NCI-H69 (cell line): ENCODE measurements at regions not wholly inside any gene's neighbourhood (a gene's known extent, or its start where the extent isn't known, plus 50 kb on each side); places are given as distances from the start of the nearest gene placed in this dataset.
A peak's percentile ranks its signal among the peaks of the same experiment; 100 is the strongest.
"Not testable (repeated sequence)": the region's sequence is repeated elsewhere in the genome, so short reads cannot be mapped to it uniquely, and the experiment has no call there.

Experiments used
- DNase-seq: peaks from one replicate; lab custom pipeline; 2025; lab: John Stamatoyannopoulos, UW

DNA sequence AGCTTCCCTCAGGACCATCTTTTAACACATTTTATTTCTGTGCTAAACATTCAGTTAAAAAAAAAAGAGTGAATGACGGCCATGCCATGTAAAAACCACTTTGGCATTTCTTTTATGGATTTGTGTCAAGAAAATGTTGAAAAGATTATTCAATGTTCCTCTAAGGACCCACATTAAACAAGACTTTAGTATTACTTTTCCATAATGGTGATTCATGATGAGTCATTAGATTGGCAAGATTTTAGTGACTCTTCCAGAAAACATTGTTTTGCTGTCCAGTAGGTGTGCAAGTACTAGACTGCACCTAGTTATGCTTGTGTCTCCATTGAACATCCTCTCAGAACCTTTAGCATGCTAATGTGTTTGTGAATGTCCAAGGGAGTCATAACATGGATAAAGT is 748.6 kb downstream of the STPG2 start:
- no peak for DNase-seq

DNA sequence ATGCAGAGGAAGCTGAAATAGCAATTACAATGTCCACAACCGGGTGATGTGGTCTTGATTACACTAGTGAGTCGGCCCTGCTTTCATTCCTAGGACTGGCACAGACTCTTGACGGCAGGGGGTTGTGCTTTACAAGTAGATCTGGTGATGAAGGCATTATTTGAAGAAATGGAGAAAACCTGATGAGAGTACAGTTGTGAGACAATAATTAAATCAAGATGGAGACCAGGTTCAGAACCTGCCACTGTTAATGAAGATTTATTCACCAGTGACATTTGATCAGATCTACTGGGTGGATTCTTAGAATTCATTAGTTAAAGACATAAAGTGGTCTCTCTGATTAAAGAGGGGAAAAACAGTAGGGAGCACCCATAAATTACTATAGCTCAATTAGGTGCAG is 747.2 kb downstream of the STPG2 start:
- peak; percentile 79 for DNase-seq

DNA sequence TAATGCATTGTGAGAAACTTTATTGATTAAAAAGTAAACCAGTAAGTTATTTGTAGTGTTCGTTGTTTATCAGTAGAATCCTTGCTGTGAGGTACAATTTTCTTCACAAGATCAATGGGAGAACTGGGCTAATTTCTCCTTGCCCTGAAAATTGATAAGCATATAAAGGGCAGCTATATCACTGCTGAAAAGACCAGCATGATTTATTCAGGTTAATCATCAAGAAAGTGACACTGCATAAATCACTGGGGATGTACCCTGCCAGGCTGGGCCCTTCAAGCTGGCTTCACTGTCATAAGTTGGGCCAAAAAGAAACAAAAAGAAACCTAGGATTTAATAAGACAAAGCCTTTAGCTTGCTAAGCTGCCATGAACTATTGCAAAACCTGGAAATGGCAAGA is 746.7 kb downstream of the STPG2 start:
- DNase-seq: peak; percentile 32

GRCh38 chr4:97404876-97405523 is 738.3 kb downstream of the STPG2 start:
- no peak for DNase-seq

DNA sequence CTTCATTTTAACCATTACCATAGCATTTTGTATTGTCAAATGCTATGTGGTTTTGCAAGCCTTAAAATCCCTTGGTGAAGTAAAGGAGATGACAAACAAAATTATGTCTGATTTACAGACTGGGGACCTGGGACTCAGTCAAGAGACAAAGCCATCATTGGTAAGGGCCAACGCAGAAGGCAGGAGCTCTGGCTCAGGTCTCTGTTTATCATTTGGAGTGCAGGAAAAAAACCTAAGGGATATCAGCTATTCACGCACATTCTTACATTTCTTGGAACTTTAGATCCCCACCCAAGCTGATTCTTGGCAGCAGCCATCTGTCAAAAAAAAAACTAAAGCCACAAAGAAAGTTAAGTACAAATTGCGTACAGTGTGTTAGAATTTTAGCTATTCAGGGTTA is 731.9 kb downstream of the STPG2 start:
- DNase-seq: no peak

DNA sequence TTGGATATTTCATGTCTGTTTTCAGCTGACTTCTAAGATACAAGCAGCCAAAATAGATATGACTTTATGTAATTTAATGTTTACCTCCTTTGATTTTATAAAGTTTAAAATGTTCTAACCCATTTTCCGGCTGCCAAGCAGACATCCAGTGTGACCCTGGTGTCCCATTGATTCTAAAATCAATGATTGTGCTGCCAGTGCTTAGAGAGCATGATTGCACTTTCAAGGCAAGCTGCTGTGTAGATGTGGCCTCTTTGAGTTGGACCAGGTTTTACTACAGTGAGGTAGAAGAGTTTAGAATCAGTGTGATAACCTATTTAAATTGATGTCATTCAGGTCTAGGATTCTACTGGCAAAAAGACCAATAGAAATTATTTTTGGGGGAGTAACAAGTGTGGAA is 730.9 kb downstream of the STPG2 start:
- DNase-seq: no peak

- no peak for DNase-seq
Observed at GRCh38 chr4:97414161-97414560, 729.1 kb downstream of the STPG2 start.

DNA sequence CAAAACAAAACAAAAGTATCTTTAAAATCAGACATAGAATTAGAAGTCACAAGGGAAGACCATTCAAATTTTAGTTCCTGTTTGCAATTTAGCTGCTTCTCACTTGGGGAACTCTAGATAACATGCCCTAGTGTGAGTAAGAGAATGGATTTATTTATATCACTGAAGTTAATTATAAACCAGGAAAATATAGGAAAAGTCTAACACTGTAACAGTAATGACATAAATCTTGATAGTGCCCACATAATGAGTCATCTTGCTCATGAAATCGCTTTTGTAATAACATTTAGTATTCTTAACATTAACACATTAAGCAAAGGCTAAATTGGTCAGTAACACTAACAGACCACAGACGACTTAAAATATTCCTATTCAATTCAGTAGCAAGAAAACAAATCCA is 710.7 kb downstream of the STPG2 start:
- DNase-seq: no peak

DNA sequence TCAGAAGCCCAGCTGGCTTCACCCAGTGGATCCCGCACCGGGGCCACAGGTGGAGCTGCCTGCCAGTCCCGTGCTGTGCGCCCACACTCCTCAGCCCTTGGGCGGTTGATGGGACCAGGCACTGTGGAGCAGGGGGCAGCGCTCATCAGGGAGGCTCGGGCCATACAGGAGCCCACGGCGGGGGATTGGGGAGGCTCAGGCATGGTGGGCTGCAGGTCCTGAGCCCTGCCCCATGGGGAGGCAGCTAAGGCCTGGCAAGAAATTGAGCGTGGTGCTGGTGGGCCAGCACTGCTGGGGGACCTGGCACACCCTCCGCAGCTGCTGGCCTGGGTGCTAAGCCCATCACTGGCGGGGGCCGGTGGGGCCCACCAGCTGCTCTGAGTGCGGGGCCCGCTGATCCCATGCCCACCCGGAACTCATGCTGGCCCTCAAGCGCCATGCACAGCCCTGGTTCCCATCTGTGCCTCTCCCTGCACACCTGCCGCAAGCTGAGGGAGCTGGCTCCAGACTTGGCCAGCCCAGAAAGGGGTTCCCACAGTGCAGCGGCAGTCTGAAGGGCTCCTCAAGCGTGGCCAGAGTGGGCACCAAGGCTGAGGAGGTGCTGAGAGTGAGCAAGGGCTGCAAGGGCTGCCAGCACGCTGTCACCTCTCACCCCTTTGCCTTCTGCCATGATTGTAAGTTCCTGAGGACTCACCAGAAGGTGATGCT is 705.1 kb downstream of the STPG2 start:
- DNase-seq: not testable (repeated sequence)

DNA sequence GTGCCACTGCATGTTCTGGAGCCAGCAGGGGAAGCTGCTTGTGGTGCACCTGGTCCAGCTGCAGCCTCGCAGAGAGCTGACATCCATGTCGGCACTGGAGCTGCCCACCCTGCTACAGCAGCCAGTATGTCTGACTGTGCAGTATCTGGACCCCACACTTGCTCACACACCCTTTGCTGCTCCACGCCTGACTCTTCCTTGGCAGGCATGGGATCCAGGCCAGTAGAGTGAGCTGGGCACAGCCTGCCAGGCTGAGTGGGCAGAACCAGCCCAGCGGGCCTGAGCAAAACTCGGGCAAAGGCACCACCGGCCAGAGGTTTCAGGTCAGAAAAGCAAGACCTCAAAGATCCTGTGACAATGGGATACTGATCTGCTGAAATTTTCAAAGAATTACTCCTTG is 690.1 kb downstream of the STPG2 start:
- DNase-seq: no peak

DNA sequence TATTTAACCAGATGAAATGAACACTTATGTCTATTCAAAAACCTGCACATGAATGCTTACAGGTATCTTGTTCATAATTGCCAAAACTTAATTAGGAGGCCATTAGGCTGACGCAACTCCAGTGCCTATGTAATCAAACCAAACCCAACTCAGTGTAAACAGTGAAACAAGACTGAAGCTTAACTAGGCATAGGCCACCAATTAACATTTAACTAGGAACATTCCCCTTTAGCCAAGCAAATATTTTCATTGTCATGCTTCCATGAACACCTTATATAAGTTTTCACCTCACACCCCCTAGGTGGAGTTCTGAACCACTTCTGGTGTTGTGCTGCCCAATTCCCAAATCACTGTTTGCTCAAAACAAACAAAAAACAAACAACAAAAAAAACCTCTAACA is 686.0 kb downstream of the STPG2 start:
- peak; percentile 79 for DNase-seq

DNA sequence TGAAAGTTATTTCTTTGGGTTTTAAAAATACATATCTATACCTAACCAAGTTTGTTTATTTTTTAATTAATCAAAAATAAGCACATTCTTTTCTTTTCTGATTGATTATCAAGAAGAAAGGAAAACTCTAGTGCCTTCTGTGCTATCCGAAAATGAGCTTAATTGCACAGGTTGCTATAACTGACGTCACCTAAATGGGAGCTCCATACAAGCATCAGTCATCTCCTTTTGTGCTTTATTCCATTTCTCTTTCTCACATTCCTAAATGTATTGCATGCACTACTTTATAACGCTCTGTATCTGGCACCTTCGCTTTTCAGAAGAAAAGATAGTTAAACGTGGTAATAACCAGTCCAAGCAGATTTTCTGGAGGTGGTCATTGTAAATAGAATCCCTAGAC is 675.0 kb downstream of the STPG2 start:
- no peak for DNase-seq

- no peak for DNase-seq
Observed at GRCh38 chr4:97475621-97476020, 667.7 kb downstream of the STPG2 start.

GRCh38 chr4:97477974-97478373 is 665.3 kb downstream of the STPG2 start:
- no peak for DNase-seq

- DNase-seq: no peak
Observed at GRCh38 chr4:97479388-97479787, 663.9 kb downstream of the STPG2 start.

DNA sequence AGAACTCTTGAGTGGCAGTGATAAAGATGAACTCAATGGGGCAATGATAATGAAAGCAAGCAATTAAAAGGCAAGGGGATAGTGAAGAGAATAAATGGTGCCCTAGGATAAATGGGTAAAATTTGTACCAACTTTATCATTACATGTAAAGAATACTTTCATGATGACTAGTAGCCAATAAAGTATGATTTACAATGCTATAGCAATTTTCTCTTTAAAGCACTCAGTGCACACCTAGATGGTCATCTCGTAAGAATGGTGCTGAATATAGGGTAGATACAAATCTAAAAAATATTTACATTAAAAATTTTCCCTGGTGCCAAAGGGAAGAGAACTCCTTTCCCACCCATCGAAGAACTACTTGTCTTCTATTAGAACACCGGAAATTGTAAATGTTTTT is 651.4 kb downstream of the STPG2 start:
- DNase-seq: no peak

GRCh38 chr4:97493815-97494518 is 649.3 kb downstream of the STPG2 start:
- DNase-seq: no peak

GRCh38 chr4:97496298-97496873 is 646.9 kb downstream of the STPG2 start:
- DNase-seq: peak; percentile 48

DNA sequence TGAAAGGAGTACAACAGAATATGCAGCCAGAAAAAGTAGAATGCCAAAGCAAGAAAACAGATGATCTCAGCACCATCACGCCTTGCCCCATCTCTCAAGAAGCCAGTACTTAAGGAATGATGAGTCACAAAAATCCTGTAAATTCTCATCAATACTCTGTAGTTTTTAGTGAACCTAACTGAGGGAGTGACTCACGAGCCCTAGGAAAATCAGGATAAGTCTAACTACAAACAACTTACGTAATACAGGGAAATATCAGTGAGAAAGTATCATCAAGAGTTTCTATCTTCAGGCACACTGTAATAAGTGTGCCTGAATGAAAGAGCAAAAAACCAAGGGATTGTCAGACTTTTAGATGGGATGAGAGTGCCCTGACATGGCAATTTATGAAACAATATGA is 644.4 kb downstream of the STPG2 start:
- no peak for DNase-seq

- no peak for DNase-seq
Observed at GRCh38 chr4:97500423-97500822, 642.9 kb downstream of the STPG2 start.

- DNase-seq: no peak
Observed at GRCh38 chr4:97504713-97505112, 638.6 kb downstream of the STPG2 start.

DNA sequence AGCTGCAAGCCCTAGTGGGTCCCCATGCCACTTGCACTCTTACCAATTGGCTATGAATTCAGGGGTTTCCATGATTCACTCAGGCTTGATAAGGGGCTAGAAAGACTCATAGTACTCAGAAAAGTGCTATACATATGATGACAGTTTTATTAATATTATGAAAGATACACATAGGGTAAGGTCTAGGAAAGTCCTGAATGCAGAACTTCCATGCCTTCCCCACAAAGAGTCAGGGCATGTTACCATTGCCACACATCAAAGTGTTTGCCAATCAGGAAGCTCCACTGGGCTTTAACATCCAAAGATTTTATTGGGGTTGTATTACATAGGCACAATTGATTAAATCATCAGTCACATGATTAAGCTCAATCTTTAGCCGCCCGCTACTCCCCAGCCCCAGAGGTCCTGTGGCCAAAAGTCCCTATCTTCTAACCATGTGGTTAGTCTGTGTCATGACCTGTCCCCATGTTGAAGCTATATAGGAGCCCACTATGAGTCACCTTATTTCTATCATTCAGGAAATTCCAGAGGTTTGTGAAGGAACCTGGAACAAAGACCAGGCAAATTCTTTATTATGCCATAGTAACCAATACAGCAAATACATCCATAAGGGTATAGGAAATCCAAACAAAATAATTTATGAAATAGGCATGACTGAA is 635.6 kb downstream of the STPG2 start:
- no peak for DNase-seq
